RWPE2 (cell line): ENCODE measurements at regions not wholly inside any gene's neighbourhood (a gene's known extent, or its start where the extent isn't known, plus 50 kb on each side); places are given as distances from the start of the nearest gene placed in this dataset.

ENCODE experiments used
- ATAC-seq: fragments of 200-7000 bp; cut with Tn5 transposase; 3 replicates; pipeline ENCODE4 v1.9.1; 2021; ENCODE audit warnings: low read depth
- DNase-seq: peaks from one replicate; pipeline ENCODE4 v3.0.0-alpha.2; 2020; ENCODE audit warnings: low spot score
- H3K27ac ChIP-seq: fragments of 450-650 bp; 2 replicates; pipeline ENCODE4 v1.5.1; 2017; ENCODE audit warnings: mild to moderate bottlenecking; ENCODE audit not compliant: poor library complexity, severe bottlenecking
- H3K27me3 ChIP-seq: fragments of 250-450 bp; sonication (Bioruptor Pico); 2 replicates; pipeline ENCODE4 v1.5.1; 2021; ENCODE audit warnings: mild to moderate bottlenecking, moderate library complexity; ENCODE audit not compliant: insufficient read depth, poor library complexity, severe bottlenecking
- H3K36me3 ChIP-seq: fragments of 250-450 bp; sonication (Bioruptor Pico); 2 replicates; pipeline ENCODE4 v1.5.1; 2020; ENCODE audit warnings: low read depth, mild to moderate bottlenecking, moderate library complexity
- H3K4me1 ChIP-seq: fragments of 250-450 bp; sonication (Bioruptor Pico); 2 replicates; pipeline ENCODE4 v1.5.1; 2021; ENCODE audit warnings: mild to moderate bottlenecking, moderate library complexity; ENCODE audit not compliant: insufficient read depth, poor library complexity, severe bottlenecking
- H3K4me3 ChIP-seq: fragments of 250-450 bp; sonication (Bioruptor Pico); 2 replicates; pipeline ENCODE4 v1.5.1; 2021; ENCODE audit warnings: mild to moderate bottlenecking, moderate library complexity; ENCODE audit not compliant: severe bottlenecking
- H3K9me3 ChIP-seq: fragments of 250-450 bp; sonication (Bioruptor Pico); 2 replicates; pipeline ENCODE4 v1.5.1; 2021; ENCODE audit warnings: mild to moderate bottlenecking, moderate library complexity; ENCODE audit not compliant: severe bottlenecking
- TF ChIP-seq, protein P1 (sequence below): fragments of 450-650 bp; IDR thresholded peaks from one replicate; pipeline ENCODE4 v1.5.1; 2017; ENCODE audit warnings: mild to moderate bottlenecking, moderate library complexity; ENCODE audit not compliant: poor library complexity, severe bottlenecking

DNA sequence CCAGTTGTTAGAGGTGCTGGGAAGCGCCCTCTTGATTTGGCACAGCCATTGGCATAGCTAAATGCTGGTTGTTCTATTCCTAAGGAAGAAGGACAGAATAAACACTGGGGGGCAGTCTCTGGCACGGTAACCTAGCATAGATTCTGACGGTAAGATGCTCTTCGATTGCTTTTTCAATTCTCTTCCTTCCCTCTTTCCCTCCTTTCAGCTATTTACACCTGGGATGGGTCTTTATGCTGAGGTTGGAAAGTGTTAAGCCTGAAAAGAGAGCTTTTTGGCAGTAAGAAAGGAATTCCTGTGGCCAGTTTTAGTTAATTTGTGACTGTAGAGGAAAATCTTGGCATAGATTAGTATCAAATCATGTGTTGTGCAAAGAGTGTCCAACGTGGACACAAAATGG lies 162.8 kb downstream of the SNAPC1 start:
- H3K36me3 ChIP-seq, result no peaks in the 10 kb centered on the region
- H3K4me3 ChIP-seq, result no peak overlapping the region
- H3K27me3 ChIP-seq, result no peaks in the 10 kb centered on the region
- no peaks in the 10 kb centered on the region for H3K9me3 ChIP-seq
- peaks cover 30% of the 10 kb centered on the region for H3K4me1 ChIP-seq
- peak; percentile 32; the same call in 1 of the 3 replicates for ATAC-seq
- DNase-seq, result no peak
- TF ChIP-seq, protein P1, sequence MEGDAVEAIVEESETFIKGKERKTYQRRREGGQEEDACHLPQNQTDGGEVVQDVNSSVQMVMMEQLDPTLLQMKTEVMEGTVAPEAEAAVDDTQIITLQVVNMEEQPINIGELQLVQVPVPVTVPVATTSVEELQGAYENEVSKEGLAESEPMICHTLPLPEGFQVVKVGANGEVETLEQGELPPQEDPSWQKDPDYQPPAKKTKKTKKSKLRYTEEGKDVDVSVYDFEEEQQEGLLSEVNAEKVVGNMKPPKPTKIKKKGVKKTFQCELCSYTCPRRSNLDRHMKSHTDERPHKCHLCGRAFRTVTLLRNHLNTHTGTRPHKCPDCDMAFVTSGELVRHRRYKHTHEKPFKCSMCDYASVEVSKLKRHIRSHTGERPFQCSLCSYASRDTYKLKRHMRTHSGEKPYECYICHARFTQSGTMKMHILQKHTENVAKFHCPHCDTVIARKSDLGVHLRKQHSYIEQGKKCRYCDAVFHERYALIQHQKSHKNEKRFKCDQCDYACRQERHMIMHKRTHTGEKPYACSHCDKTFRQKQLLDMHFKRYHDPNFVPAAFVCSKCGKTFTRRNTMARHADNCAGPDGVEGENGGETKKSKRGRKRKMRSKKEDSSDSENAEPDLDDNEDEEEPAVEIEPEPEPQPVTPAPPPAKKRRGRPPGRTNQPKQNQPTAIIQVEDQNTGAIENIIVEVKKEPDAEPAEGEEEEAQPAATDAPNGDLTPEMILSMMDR, result peak; percentile 83
- no peak overlapping the region for H3K27ac ChIP-seq

DNA sequence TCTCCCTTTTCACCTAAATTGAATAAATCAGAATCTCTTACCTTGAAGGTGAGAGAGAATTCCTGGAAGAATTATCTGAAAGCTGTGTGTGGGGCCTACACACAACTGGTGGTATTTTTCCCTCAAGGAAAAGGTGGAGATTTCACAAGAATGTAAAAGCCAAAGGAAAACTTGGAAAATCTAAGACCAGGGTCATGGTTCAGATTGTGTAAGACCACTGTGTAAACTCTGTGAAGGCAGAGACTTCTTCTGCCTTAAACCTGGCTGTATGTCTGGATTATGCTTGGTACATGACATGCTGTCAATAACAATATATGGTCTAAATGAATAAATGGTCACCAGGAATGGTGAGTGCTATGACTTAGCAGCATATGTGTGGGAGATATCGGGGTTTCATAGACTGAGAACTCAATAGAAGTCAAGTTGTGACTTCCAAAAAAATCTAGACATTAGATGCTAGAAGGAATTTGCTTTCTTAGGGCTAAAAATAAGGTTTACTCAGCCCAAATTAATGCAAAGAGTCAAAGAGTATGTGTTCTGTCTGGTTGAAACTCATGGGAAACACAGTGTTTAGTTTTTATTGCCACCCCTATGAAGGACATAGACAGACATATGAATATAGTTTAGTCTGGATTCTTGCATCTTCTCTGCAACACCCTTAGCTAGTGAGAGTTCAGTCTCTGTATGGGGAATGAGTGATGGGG lies 163.7 kb downstream of the SNAPC1 start:
- ATAC-seq (no peak), DNase-seq (no peak)
- Histone ChIP-seq H3K9me3 (no peaks in the 10 kb centered on the region), H3K4me1 (peaks cover 30% of the 10 kb centered on the region), H3K27me3 (no peaks in the 10 kb centered on the region), H3K36me3 (no peaks in the 10 kb centered on the region), H3K4me3 (no peak overlapping the region), H3K27ac (peak overlapping the region; percentile 86)
- TF ChIP-seq, protein P1, result no peak

DNA sequence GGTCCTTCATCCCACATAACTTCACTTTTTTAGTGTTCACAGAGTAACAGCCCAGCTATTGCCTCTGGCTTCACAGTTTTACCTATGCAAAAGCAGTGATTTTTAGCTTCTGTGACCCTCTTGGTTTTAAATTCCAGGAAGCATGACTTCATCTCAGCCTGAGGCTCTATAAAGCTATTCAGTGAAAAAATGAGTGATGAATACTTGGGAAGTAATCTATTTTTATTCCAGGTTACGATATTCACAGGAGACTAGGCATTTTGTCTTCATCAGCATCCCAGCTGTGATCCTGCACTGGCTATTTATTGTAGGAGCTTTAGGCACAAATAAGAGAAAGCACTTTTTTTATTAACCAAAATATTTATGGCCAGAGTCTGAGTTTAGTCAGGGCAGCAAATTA lies 164.8 kb downstream of the SNAPC1 start:
- H3K4me3 ChIP-seq, result no peak overlapping the region
- ATAC-seq (peak; percentile 75), DNase-seq (no peak)
- no peaks in the 10 kb centered on the region for H3K27me3 ChIP-seq
- TF ChIP-seq, protein P1, result no peak
- peak overlapping the region; percentile 86 for H3K27ac ChIP-seq
- no peaks in the 10 kb centered on the region for H3K36me3 ChIP-seq
- H3K4me1 ChIP-seq, result peaks cover 30% of the 10 kb centered on the region
- H3K9me3 ChIP-seq, result no peaks in the 10 kb centered on the region

DNA sequence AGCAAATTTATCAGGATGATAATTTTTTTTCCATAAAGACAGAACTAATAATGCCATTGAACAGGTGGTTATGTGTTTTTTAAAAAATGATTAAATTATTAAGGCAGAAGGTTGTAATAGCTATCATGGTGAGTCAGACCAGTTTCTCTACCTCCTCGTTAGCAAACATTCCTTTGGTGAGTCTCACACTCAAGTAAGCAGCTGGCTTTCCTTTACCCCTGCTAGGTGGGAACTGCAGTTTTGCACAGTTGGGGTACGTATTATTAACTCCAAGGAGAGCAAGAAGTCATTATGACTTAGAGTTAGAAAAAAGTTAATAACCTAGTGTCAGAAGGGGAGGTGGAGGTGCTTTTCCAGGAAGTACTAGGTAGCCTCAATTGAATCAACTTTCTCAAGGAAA lies 165.3 kb downstream of the SNAPC1 start:
- Histone ChIP-seq H3K27me3 (no peaks in the 10 kb centered on the region), H3K27ac (peak overlapping the region; percentile 86), H3K36me3 (no peaks in the 10 kb centered on the region), H3K4me1 (peaks cover 30% of the 10 kb centered on the region), H3K4me3 (no peak overlapping the region), H3K9me3 (no peaks in the 10 kb centered on the region)
- no peak for DNase-seq
- TF ChIP-seq, protein P1, result no peak
- ATAC-seq, result peak; percentile 96

DNA sequence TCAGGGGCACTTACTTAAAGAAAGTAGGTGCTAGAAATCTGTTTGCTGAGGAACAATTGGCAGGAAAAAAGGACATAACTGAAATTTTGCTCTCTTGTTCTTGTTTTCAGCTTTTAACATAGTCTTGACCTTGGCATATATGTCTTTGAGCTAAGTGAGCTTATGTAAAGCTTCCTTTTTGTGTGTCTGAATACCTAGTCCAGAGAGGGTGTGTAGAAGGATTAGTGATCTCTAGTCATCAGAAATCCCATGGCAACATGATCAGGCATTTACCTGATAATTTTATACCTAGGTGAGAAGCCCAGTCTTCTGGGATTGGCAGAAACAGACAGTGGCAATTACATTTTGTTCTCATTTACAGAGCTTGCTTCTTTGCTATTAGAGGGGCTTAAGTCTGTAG lies 166.1 kb downstream of the SNAPC1 start:
- Histone ChIP-seq H3K4me1 (peaks cover 30% of the 10 kb centered on the region), H3K27ac (peak overlapping the region; percentile 86), H3K4me3 (no peak overlapping the region), H3K9me3 (no peaks in the 10 kb centered on the region), H3K36me3 (no peaks in the 10 kb centered on the region), H3K27me3 (no peaks in the 10 kb centered on the region)
- ATAC-seq (no peak), DNase-seq (no peak)
- TF ChIP-seq, protein P1, result no peak
